ENCODE measurements at regions not wholly inside any gene's neighbourhood (a gene's known extent, or its start where the extent isn't known, plus 50 kb on each side); places are given as distances from the start of the nearest gene placed in this dataset.
"Not testable (repeated sequence)": the region's sequence is repeated elsewhere in the genome, so short reads cannot be mapped to it uniquely, and the experiment has no call there.

GRCh38 chr3:20569310-20569709 lies 383.3 kb upstream of the SGO1 start:
- intact Hi-C loops (cut with DNase I), result no loop called here
- Histone ChIP-seq H3K4me1 (no peaks in the 10 kb centered on the region), H3K4me3 (no peak overlapping the region), H3K36me3 (no peaks in the 10 kb centered on the region), H3K27me3 (no peaks in the 10 kb centered on the region), H3K9me3 (no peaks in the 10 kb centered on the region), H3K27ac (no peak overlapping the region)
- TF ChIP-seq CTCF (IDR thresholded peaks at IDR 0.05), result no peak
- no peak for TF ChIP-seq POLR2AphosphoS5 (IDR thresholded peaks at IDR 0.05; ENCODE audit: insufficient read depth in 1 of 2, low read depth in 1 of 2)
- TF ChIP-seq POLR2A (IDR thresholded peaks at IDR 0.05), result no peak
- no peak for DNase-seq (ENCODE audit: extremely low spot score in 2 of 2)

- H3K4me3 ChIP-seq, result no peak overlapping the region
- no peaks in the 10 kb centered on the region for H3K36me3 ChIP-seq
- H3K9me3 ChIP-seq, result no peaks in the 10 kb centered on the region
- H3K4me1 ChIP-seq, result peaks cover 4% of the 10 kb centered on the region
- no peaks in the 10 kb centered on the region for H3K27me3 ChIP-seq
- intact Hi-C loops (cut with DNase I), result no loop called here
- DNase-seq (ENCODE audit: extremely low spot score in 2 of 2), result no peak
- H3K27ac ChIP-seq, result no peak overlapping the region
- TF ChIP-seq POLR2A (IDR thresholded peaks at IDR 0.05), result no peak
- TF ChIP-seq POLR2AphosphoS5 (IDR thresholded peaks at IDR 0.05; ENCODE audit: insufficient read depth in 1 of 2, low read depth in 1 of 2), result no peak
- TF ChIP-seq CTCF (IDR thresholded peaks at IDR 0.05), result no peak
Measured at GRCh38 chr3:20564966-20565365, 379.0 kb upstream of the SGO1 start.

- intact Hi-C loops (cut with DNase I), result no loop called here
- DNase-seq (ENCODE audit: extremely low spot score in 2 of 2), result no peak
- Histone ChIP-seq H3K27ac (no peak overlapping the region), H3K9me3 (no peaks in the 10 kb centered on the region), H3K36me3 (no peaks in the 10 kb centered on the region), H3K4me1 (peaks cover 4% of the 10 kb centered on the region), H3K27me3 (no peaks in the 10 kb centered on the region), H3K4me3 (no peak overlapping the region)
- no peak for TF ChIP-seq CTCF (IDR thresholded peaks at IDR 0.05)
- TF ChIP-seq POLR2AphosphoS5 (IDR thresholded peaks at IDR 0.05; ENCODE audit: insufficient read depth in 1 of 2, low read depth in 1 of 2), result no peak
- TF ChIP-seq POLR2A (IDR thresholded peaks at IDR 0.05), result no peak
Measured at GRCh38 chr3:20563985-20564384, 378.0 kb upstream of the SGO1 start.

GRCh38 chr3:20563251-20563650 lies 377.2 kb upstream of the SGO1 start:
- no peak overlapping the region for H3K4me3 ChIP-seq
- no peaks in the 10 kb centered on the region for H3K27me3 ChIP-seq
- intact Hi-C loops (cut with DNase I), result no loop called here
- no peak overlapping the region for H3K27ac ChIP-seq
- H3K36me3 ChIP-seq, result no peaks in the 10 kb centered on the region
- H3K9me3 ChIP-seq, result no peaks in the 10 kb centered on the region
- H3K4me1 ChIP-seq, result peaks cover 4% of the 10 kb centered on the region
- no peak for DNase-seq (ENCODE audit: extremely low spot score in 2 of 2)
- TF ChIP-seq POLR2AphosphoS5 (IDR thresholded peaks at IDR 0.05; ENCODE audit: insufficient read depth in 1 of 2, low read depth in 1 of 2), result no peak
- no peak for TF ChIP-seq POLR2A (IDR thresholded peaks at IDR 0.05)
- no peak for TF ChIP-seq CTCF (IDR thresholded peaks at IDR 0.05)

GRCh38 chr3:20561166-20561565 lies 375.2 kb upstream of the SGO1 start:
- DNase-seq (ENCODE audit: extremely low spot score in 2 of 2), result no peak
- intact Hi-C loops (cut with DNase I), result no loop called here
- Histone ChIP-seq H3K36me3 (no peaks in the 10 kb centered on the region), H3K9me3 (no peaks in the 10 kb centered on the region), H3K4me3 (no peak overlapping the region), H3K4me1 (peaks cover 4% of the 10 kb centered on the region), H3K27ac (no peak overlapping the region), H3K27me3 (no peaks in the 10 kb centered on the region)
- TF ChIP-seq POLR2AphosphoS5 (IDR thresholded peaks at IDR 0.05; ENCODE audit: insufficient read depth in 1 of 2, low read depth in 1 of 2) (no peak), POLR2A (IDR thresholded peaks at IDR 0.05) (no peak), CTCF (IDR thresholded peaks at IDR 0.05) (no peak)

GRCh38 chr3:20560446-20560845 lies 374.4 kb upstream of the SGO1 start:
- DNase-seq (ENCODE audit: extremely low spot score in 2 of 2); H3K27ac ChIP-seq; intact Hi-C loops (cut with DNase I); H3K36me3 ChIP-seq; H3K9me3 ChIP-seq; H3K4me3 ChIP-seq; H3K4me1 ChIP-seq; H3K27me3 ChIP-seq: not testable (repeated sequence)

Measured in vagina (tissue), 2 donors.